ENCODE measurements at regions not wholly inside any gene's neighbourhood (a gene's known extent, or its start where the extent isn't known, plus 50 kb on each side); places are given as distances from the start of the nearest gene placed in this dataset.

GRCh38 chr4:19722404-19722803, 529.3 kb upstream of the SLIT2 start:
- DNase-seq (ENCODE audit: low read depth): no peak

- no peak for DNase-seq (ENCODE audit: low read depth)
Observed at GRCh38 chr4:19721587-19721986, 530.1 kb upstream of the SLIT2 start.

- DNase-seq (ENCODE audit: low read depth): no peak
Observed at GRCh38 chr4:19720610-19721009, 531.1 kb upstream of the SLIT2 start.

GRCh38 chr4:19720190-19720589, 531.5 kb upstream of the SLIT2 start:
- DNase-seq (ENCODE audit: low read depth): no peak

- peak; percentile 40 for DNase-seq (ENCODE audit: low read depth)
Observed at GRCh38 chr4:19711871-19712270, 539.8 kb upstream of the SLIT2 start.

- no peak for DNase-seq (ENCODE audit: low read depth)
Observed at GRCh38 chr4:19707876-19708275, 543.8 kb upstream of the SLIT2 start.

GRCh38 chr4:19703391-19703790, 548.3 kb upstream of the SLIT2 start:
- no peak for DNase-seq (ENCODE audit: low read depth)

GRCh38 chr4:19700992-19701391, 550.7 kb upstream of the SLIT2 start:
- peak; percentile 11 for DNase-seq (ENCODE audit: low read depth)

- no peak for DNase-seq (ENCODE audit: low read depth)
Observed at GRCh38 chr4:19698961-19699360, 552.7 kb upstream of the SLIT2 start.

- DNase-seq (ENCODE audit: low read depth): no peak
Observed at GRCh38 chr4:19694812-19695211, 556.9 kb upstream of the SLIT2 start.

GRCh38 chr4:19693936-19694570, 557.7 kb upstream of the SLIT2 start:
- DNase-seq (ENCODE audit: low read depth): no peak

GRCh38 chr4:19689511-19689910, 562.2 kb upstream of the SLIT2 start:
- DNase-seq (ENCODE audit: low read depth): peak; percentile 60

- no peak for DNase-seq (ENCODE audit: low read depth)
Observed at GRCh38 chr4:19686456-19686855, 565.2 kb upstream of the SLIT2 start.

- no peak for DNase-seq (ENCODE audit: low read depth)
Observed at GRCh38 chr4:19684084-19684483, 567.6 kb upstream of the SLIT2 start.

- DNase-seq (ENCODE audit: low read depth): no peak
Observed at GRCh38 chr4:19683426-19683825, 568.3 kb upstream of the SLIT2 start.

- DNase-seq (ENCODE audit: low read depth): no peak
Observed at GRCh38 chr4:19677211-19677610, 574.5 kb upstream of the SLIT2 start.

GRCh38 chr4:19675172-19675811, 576.4 kb upstream of the SLIT2 start:
- peak; percentile 38 for DNase-seq (ENCODE audit: low read depth)

GRCh38 chr4:19659101-19659500, 592.6 kb upstream of the SLIT2 start:
- DNase-seq (ENCODE audit: low read depth): no peak

- no peak for DNase-seq (ENCODE audit: low read depth)
Observed at GRCh38 chr4:19657856-19658255, 593.8 kb upstream of the SLIT2 start.

- DNase-seq (ENCODE audit: low read depth): no peak
Observed at GRCh38 chr4:19655666-19656065, 596.0 kb upstream of the SLIT2 start.

GRCh38 chr4:19650903-19651864, 600.5 kb upstream of the SLIT2 start:
- no peak for DNase-seq (ENCODE audit: low read depth)

GRCh38 chr4:19645589-19645988, 606.1 kb upstream of the SLIT2 start:
- no peak for DNase-seq (ENCODE audit: low read depth)

- DNase-seq (ENCODE audit: low read depth): no peak
Observed at GRCh38 chr4:19636451-19636850, 615.3 kb upstream of the SLIT2 start.

Data from Daoy (cell line).